Fibroblast of lung (primary cell): ENCODE measurements at regions not wholly inside any gene's neighbourhood (a gene's known extent, or its start where the extent isn't known, plus 50 kb on each side); places are given as distances from the start of the nearest gene placed in this dataset.

Experiments
- DNase-seq, 2 donors: peaks; one replicate each; pipeline versions ENCODE4 v3.0.0 to v3.0.0-alpha.2; 2010; ENCODE audit warnings: low read depth in 2 of 2
- H2AFZ ChIP-seq: 2 replicates; pipeline ENCODE4 v1.5.1; 2012; ENCODE audit warnings: low read length, control low read depth, inconsistent platforms
- H3K27ac ChIP-seq: 2 replicates; pipeline ENCODE4 v1.5.1; 2011; ENCODE audit warnings: low read length, control low read depth; ENCODE audit not compliant: insufficient read depth
- H3K27me3 ChIP-seq: 2 replicates; pipeline ENCODE4 v1.5.1; 2011; ENCODE audit warnings: mild to moderate bottlenecking, low read length; ENCODE audit not compliant: control insufficient read depth, insufficient read depth
- H3K36me3 ChIP-seq: 2 replicates; pipeline ENCODE4 v1.5.1; 2011; ENCODE audit warnings: low read length; ENCODE audit not compliant: control insufficient read depth, insufficient read depth
- H3K4me1 ChIP-seq: 2 replicates; pipeline ENCODE4 v1.5.1; 2011; ENCODE audit warnings: low read length; ENCODE audit not compliant: control insufficient read depth, insufficient read depth; ENCODE audit errors: extremely low read depth
- H3K4me2 ChIP-seq: 2 replicates; pipeline ENCODE4 v1.5.1; 2011; ENCODE audit warnings: low read length, control low read depth; ENCODE audit not compliant: insufficient read depth; ENCODE audit errors: extremely low read depth
- H3K4me3 ChIP-seq, 4 experiments: fragments of 200-600 bp in 1 of 4; sonication (generic) in 1 of 4; replicated peaks in 1 of 4; 2 replicates each; pipeline ENCODE4 v1.5.1; 2011 to 2016; ENCODE audit warnings: low read length in 4 of 4, low read depth in 3 of 4, mild to moderate bottlenecking in 3 of 4, control low read depth in 2 of 4, inconsistent platforms in 1 of 4, mixed read lengths in 1 of 4; ENCODE audit not compliant: insufficient read depth in 1 of 4; ENCODE audit errors: control extremely low read depth in 1 of 4
- H3K79me2 ChIP-seq: 2 replicates; pipeline ENCODE4 v1.5.1; 2012; ENCODE audit warnings: mild to moderate bottlenecking, low read length, inconsistent platforms; ENCODE audit not compliant: control insufficient read depth, insufficient read depth
- H3K9ac ChIP-seq: 2 replicates; pipeline ENCODE4 v1.5.1; 2011; ENCODE audit warnings: mild to moderate bottlenecking, low read length, control low read depth; ENCODE audit not compliant: insufficient read depth
- H3K9me3 ChIP-seq: 2 replicates; pipeline ENCODE4 v1.5.1; 2012; ENCODE audit warnings: low read depth, low read length; ENCODE audit not compliant: control insufficient read depth, insufficient read depth
- H4K20me1 ChIP-seq: 2 replicates; pipeline ENCODE4 v1.5.1; 2011; ENCODE audit warnings: low read length; ENCODE audit not compliant: control insufficient read depth, insufficient read depth; ENCODE audit errors: extremely low read depth
- CTCF ChIP-seq, 2 donors: IDR thresholded peaks in 1 of 2; conservative IDR thresholded peaks in 1 of 2; 1 replicate in 1 of 2; 2 replicates in 1 of 2; pipeline ENCODE4 v1.5.1; 2011 to 2012; ENCODE audit warnings: low read length in 2 of 2, control low read depth in 1 of 2, inconsistent platforms in 1 of 2, low read depth in 1 of 2, mild to moderate bottlenecking in 1 of 2
- EZH2 ChIP-seq: IDR thresholded peaks from 2 replicates; pipeline ENCODE4 v1.5.1; 2012; ENCODE audit warnings: low read length, control low read depth, mild to moderate bottlenecking; ENCODE audit errors: missing control alignments

- no peak overlapping the region for H3K4me2 ChIP-seq
- no peaks in the 10 kb centered on the region for H3K9me3 ChIP-seq
- no peak for TF ChIP-seq CTCF (conservative IDR thresholded peaks at IDR 0.05 in 1 of 2, IDR thresholded peaks at IDR 0.05 in 1 of 2; ENCODE audit: low read depth in 1 of 2, low read length in 2 of 2)
- no peak for TF ChIP-seq EZH2
- H2AFZ ChIP-seq, result no peak overlapping the region
- no peaks in the 10 kb centered on the region for H4K20me1 ChIP-seq
- H3K27me3 ChIP-seq, result no peaks in the 10 kb centered on the region
- no peaks in the 10 kb centered on the region for H3K36me3 ChIP-seq
- no peaks in the 10 kb centered on the region for H3K79me2 ChIP-seq
- no peaks in the 10 kb centered on the region for H3K4me1 ChIP-seq
- H3K4me3 ChIP-seq, result no peak overlapping the region
- H3K27ac ChIP-seq, result no peak overlapping the region
- DNase-seq, result no peak
- no peak overlapping the region for H3K9ac ChIP-seq
These were observed 409.0 kb downstream of the CDC14C start for GRCh38 chr7:49333180-49333881.

- H3K4me2 ChIP-seq, result no peak overlapping the region
- no peaks in the 10 kb centered on the region for H4K20me1 ChIP-seq
- no peaks in the 10 kb centered on the region for H3K79me2 ChIP-seq
- H3K27ac ChIP-seq, result no peak overlapping the region
- TF ChIP-seq CTCF (conservative IDR thresholded peaks at IDR 0.05 in 1 of 2, IDR thresholded peaks at IDR 0.05 in 1 of 2; ENCODE audit: low read depth in 1 of 2, low read length in 2 of 2) (no peak), EZH2 (no peak)
- no peaks in the 10 kb centered on the region for H3K4me1 ChIP-seq
- H3K9me3 ChIP-seq, result no peaks in the 10 kb centered on the region
- no peaks in the 10 kb centered on the region for H3K36me3 ChIP-seq
- no peaks in the 10 kb centered on the region for H3K27me3 ChIP-seq
- no peak overlapping the region for H2AFZ ChIP-seq
- no peak for DNase-seq
- H3K4me3 ChIP-seq, result no peak overlapping the region
- no peak overlapping the region for H3K9ac ChIP-seq
These were observed 417.5 kb downstream of the CDC14C start for GRCh38 chr7:49341849-49342248.

GRCh38 chr7:49344556-49344955 lies 420.2 kb downstream of the CDC14C start:
- Histone ChIP-seq H3K36me3 (no peaks in the 10 kb centered on the region), H3K27ac (no peak overlapping the region), H3K4me2 (no peak overlapping the region), H3K9me3 (no peaks in the 10 kb centered on the region), H3K27me3 (no peaks in the 10 kb centered on the region), H3K79me2 (no peaks in the 10 kb centered on the region), H2AFZ (no peak overlapping the region), H4K20me1 (no peaks in the 10 kb centered on the region), H3K4me3 (no peak overlapping the region), H3K4me1 (no peaks in the 10 kb centered on the region), H3K9ac (no peak overlapping the region)
- DNase-seq, result no peak
- TF ChIP-seq CTCF (conservative IDR thresholded peaks at IDR 0.05 in 1 of 2, IDR thresholded peaks at IDR 0.05 in 1 of 2; ENCODE audit: low read depth in 1 of 2, low read length in 2 of 2) (no peak), EZH2 (no peak)
